ENCODE measurements at regions not wholly inside any gene's neighbourhood (a gene's known extent, or its start where the extent isn't known, plus 50 kb on each side); places are given as distances from the start of the nearest gene placed in this dataset.

DNA sequence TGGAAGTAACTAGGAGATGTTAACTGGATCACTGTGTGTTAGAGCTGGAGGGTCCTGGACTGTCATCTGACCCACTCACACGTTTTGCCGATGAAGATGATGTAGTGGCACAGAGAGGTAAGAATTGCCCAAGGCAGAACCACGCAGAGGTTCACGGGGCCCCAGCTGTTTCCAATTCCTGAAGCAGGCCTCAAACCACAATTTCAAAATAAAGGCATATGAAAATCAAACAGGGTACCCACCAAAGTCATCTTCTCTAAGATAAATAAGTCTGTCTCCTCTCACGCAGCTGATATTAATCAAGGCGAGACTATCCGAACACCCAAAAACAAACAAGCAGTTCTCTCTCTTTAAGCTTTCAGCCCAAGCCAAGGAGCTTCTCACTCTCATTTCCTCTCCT, 113.3 kb upstream of the JCAD start:
- TF ChIP-seq, protein P1, sequence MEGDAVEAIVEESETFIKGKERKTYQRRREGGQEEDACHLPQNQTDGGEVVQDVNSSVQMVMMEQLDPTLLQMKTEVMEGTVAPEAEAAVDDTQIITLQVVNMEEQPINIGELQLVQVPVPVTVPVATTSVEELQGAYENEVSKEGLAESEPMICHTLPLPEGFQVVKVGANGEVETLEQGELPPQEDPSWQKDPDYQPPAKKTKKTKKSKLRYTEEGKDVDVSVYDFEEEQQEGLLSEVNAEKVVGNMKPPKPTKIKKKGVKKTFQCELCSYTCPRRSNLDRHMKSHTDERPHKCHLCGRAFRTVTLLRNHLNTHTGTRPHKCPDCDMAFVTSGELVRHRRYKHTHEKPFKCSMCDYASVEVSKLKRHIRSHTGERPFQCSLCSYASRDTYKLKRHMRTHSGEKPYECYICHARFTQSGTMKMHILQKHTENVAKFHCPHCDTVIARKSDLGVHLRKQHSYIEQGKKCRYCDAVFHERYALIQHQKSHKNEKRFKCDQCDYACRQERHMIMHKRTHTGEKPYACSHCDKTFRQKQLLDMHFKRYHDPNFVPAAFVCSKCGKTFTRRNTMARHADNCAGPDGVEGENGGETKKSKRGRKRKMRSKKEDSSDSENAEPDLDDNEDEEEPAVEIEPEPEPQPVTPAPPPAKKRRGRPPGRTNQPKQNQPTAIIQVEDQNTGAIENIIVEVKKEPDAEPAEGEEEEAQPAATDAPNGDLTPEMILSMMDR (IDR thresholded peaks at IDR 0.05) = no peak
- intact Hi-C loops (cut with DNase I) = no loop called here
- ATAC-seq = no peak
- no peaks in the 10 kb centered on the region for H3K36me3 ChIP-seq
- no peak overlapping the region for H3K4me3 ChIP-seq
- H3K27me3 ChIP-seq = no peaks in the 10 kb centered on the region
- no peaks in the 10 kb centered on the region for H3K9me3 ChIP-seq
- H3K27ac ChIP-seq = no peak overlapping the region
- no peak for DNase-seq
- no peaks in the 10 kb centered on the region for H3K4me1 ChIP-seq

DNA sequence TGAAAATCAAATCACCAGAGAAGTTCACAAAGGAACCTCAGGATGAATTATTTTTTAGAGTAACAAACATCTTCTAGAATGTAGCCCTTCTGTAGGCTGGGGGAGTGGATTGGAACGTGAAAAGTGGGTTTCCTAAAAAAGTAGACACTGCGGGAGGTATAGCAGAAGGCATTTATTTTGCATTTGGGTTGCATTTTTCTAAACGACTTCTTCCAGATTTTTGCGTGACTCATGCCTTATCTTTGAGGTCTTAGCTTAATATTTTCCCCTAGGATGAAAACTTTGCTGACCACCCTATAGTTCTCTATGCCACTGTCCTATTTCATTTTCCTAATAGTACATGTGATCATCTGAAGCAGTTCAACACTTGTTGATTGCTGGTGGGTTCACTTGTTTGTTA, 112.7 kb upstream of the JCAD start:
- Histone ChIP-seq H3K36me3 (no peaks in the 10 kb centered on the region), H3K27ac (no peak overlapping the region), H3K4me1 (no peaks in the 10 kb centered on the region), H3K9me3 (no peaks in the 10 kb centered on the region), H3K4me3 (no peak overlapping the region), H3K27me3 (no peaks in the 10 kb centered on the region)
- intact Hi-C loops (cut with DNase I) = no loop called here
- no peak for DNase-seq
- ATAC-seq = no peak
- TF ChIP-seq, protein P1 (IDR thresholded peaks at IDR 0.05) = no peak

DNA sequence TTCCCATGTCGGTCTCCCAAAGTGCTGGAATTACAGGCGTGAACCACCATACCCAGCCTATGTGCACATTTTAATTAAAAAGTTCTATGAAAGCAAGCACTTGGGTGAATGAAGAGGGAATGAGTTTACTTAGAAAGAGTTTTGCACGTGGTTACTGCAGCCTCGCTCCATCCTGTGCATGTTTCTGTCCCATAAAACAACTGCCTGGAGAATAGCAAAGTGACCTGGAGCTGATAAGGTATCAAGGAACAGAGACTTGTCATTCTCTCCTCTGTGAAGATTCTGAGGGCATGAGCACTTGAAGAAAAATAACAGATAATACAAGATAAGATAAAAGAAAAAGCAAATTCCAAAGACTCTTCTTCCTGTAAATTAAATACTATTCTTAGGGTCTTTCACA, 112.2 kb upstream of the JCAD start:
- DNase-seq = no peak
- ATAC-seq = no peak
- no peaks in the 10 kb centered on the region for H3K4me1 ChIP-seq
- no peaks in the 10 kb centered on the region for H3K9me3 ChIP-seq
- H3K27ac ChIP-seq = no peak overlapping the region
- TF ChIP-seq, protein P1 (IDR thresholded peaks at IDR 0.05) = no peak
- H3K27me3 ChIP-seq = no peaks in the 10 kb centered on the region
- H3K36me3 ChIP-seq = no peaks in the 10 kb centered on the region
- no peak overlapping the region for H3K4me3 ChIP-seq
- intact Hi-C loops (cut with DNase I) = no loop called here

DNA sequence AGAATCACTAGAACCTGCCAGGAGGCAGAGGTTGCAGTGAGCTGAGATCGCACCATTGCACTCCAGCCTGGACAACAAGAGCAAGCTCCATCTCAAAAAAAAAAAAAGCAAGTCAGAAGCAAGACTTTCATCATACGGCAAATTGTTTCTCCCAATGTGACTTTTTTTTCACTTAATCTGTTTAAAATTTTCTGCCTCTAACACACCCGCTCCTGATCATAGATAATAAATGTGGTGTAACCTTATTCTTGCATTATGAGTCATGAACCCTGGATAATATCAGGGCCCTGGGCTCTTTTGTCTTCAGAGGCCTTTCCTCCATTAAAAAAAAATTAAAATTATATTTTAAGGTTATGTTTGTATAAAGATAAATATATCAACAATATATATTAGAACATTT, 111.4 kb upstream of the JCAD start:
- intact Hi-C loops (cut with DNase I) = no loop called here
- H3K4me1 ChIP-seq = no peaks in the 10 kb centered on the region
- H3K9me3 ChIP-seq = no peaks in the 10 kb centered on the region
- TF ChIP-seq, protein P1 (IDR thresholded peaks at IDR 0.05) = no peak
- no peak overlapping the region for H3K4me3 ChIP-seq
- no peak for DNase-seq
- no peaks in the 10 kb centered on the region for H3K27me3 ChIP-seq
- H3K36me3 ChIP-seq = no peaks in the 10 kb centered on the region
- no peak overlapping the region for H3K27ac ChIP-seq
- ATAC-seq = no peak

DNA sequence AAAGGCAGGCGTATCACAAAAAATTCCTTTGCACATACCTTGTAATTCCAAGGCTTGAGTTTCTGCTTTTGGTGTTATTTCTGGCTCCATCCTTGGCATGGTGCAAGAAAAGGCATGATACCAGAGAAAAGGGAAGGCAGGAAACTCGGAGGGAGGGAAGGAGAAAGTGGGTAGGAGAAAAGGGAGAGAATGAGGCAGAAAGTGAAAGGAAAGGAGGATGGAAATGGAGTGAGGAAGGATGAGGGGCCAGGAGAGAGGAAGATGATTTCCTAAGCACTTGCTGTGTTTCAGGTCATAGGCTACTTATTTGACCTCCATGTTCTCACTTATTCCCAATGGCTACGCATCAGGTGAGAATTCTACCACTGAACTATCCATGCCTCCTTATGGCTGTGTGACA, 110.8 kb upstream of the JCAD start:
- H3K27me3 ChIP-seq = no peaks in the 10 kb centered on the region
- no peaks in the 10 kb centered on the region for H3K9me3 ChIP-seq
- ATAC-seq (no peak), DNase-seq (no peak)
- no peak overlapping the region for H3K27ac ChIP-seq
- H3K36me3 ChIP-seq = no peaks in the 10 kb centered on the region
- no peaks in the 10 kb centered on the region for H3K4me1 ChIP-seq
- no peak overlapping the region for H3K4me3 ChIP-seq
- TF ChIP-seq, protein P1 (IDR thresholded peaks at IDR 0.05) = no peak
- intact Hi-C loops (cut with DNase I) = no loop called here
